SU-DHL-6 (cell line): ENCODE measurements at regions not wholly inside any gene's neighbourhood (a gene's known extent, or its start where the extent isn't known, plus 50 kb on each side); places are given as distances from the start of the nearest gene placed in this dataset.

ENCODE experiments used
- H2AFZ ChIP-seq: fragments of 200-600 bp; sonication (generic); 2 replicates; pipeline ENCODE4 v1.6.1; 2014; ENCODE audit warnings: low read depth, mild to moderate bottlenecking, moderate library complexity, mixed read lengths, antibody characterized with exemption, low read length; ENCODE audit not compliant: severe bottlenecking
- H3F3A ChIP-seq: fragments of 200-600 bp; shearing (Covaris generic); 2 replicates; pipeline ENCODE4 v1.6.0; 2016; ENCODE audit warnings: antibody characterized with exemption, mild to moderate bottlenecking; ENCODE audit not compliant: insufficient read depth
- H3K27ac ChIP-seq: fragments of 200-600 bp; sonication (generic); 2 replicates; pipeline ENCODE4 v1.5.1; 2016; ENCODE audit warnings: low read depth, mild to moderate bottlenecking, low read length, moderate library complexity, mixed read lengths
- H3K27me3 ChIP-seq: fragments of 200-600 bp; sonication (generic), shearing (Covaris generic); 2 replicates; pipeline ENCODE4 v1.6.0; 2014; ENCODE audit warnings: mild to moderate bottlenecking, low read length
- H3K36me3 ChIP-seq: fragments of 200-600 bp; sonication (generic); 2 replicates; pipeline ENCODE4 v1.6.1; 2014; ENCODE audit warnings: mild to moderate bottlenecking, low read length, mixed read lengths
- H3K4me2 ChIP-seq: fragments of 300-600, 200-600 bp; shearing (Covaris generic), sonication (generic); 2 replicates; pipeline ENCODE4 v1.6.0; 2014; ENCODE audit warnings: low read length, low read depth, mild to moderate bottlenecking; ENCODE audit not compliant: poor library complexity, severe bottlenecking
- H3K4me3 ChIP-seq: fragments of 200-600 bp; sonication (generic); 2 replicates; pipeline ENCODE4 v1.5.1; 2014; ENCODE audit warnings: antibody characterized with exemption, low read length, mild to moderate bottlenecking, mixed read lengths; ENCODE audit not compliant: insufficient read depth, poor library complexity, severe bottlenecking
- H3K79me2 ChIP-seq: fragments of 200-600 bp; sonication (generic); 2 replicates; pipeline ENCODE4 v1.6.1; 2014; ENCODE audit warnings: mild to moderate bottlenecking, low read length, moderate library complexity; ENCODE audit not compliant: insufficient read depth
- H3K9ac ChIP-seq: fragments of 200-600 bp; sonication (generic); 2 replicates; pipeline ENCODE4 v1.7.0; 2014; ENCODE audit warnings: mild to moderate bottlenecking, low read length
- H3K9me2 ChIP-seq: fragments of 200-600 bp; sonication (generic); replicated peaks from 2 replicates; pipeline ENCODE4 v1.6.1; 2014; ENCODE audit warnings: low read length; ENCODE audit not compliant: insufficient read depth
- H3K9me3 ChIP-seq: fragments of 200-600 bp; sonication (generic); 2 replicates; pipeline ENCODE4 v1.6.1; 2014; ENCODE audit warnings: low read length, mixed read lengths; ENCODE audit not compliant: insufficient read depth
- H4K20me1 ChIP-seq: fragments of 200-600 bp; sonication (generic); 2 replicates; pipeline ENCODE4 v1.6.1; 2014; ENCODE audit warnings: low read depth, mild to moderate bottlenecking, antibody characterized with exemption, low read length, moderate library complexity, mixed read lengths
- CTCF ChIP-seq: fragments of 200-600 bp; sonication (generic); IDR thresholded peaks from one replicate; pipeline ENCODE4 v1.5.1; 2017; ENCODE audit warnings: antibody characterized with exemption, mild to moderate bottlenecking, low read length, moderate library complexity; ENCODE audit not compliant: insufficient read depth, poor library complexity, severe bottlenecking
- EZH2phosphoT487 ChIP-seq: fragments of 200-600 bp; sonication (generic), shearing (Covaris generic); conservative IDR thresholded peaks from 2 replicates; pipeline ENCODE4 v1.6.1; 2018; ENCODE audit warnings: mild to moderate bottlenecking, antibody characterized with exemption, low read length, moderate library complexity, mixed read lengths

GRCh38 chr18:34352385-34353163, 127.9 kb upstream of the NOL4 start:
- Histone ChIP-seq H3K36me3 (no peaks in the 10 kb centered on the region), H3K9me3 (no peaks in the 10 kb centered on the region), H3K27ac (no peak overlapping the region), H3K4me2 (no peak overlapping the region), H3F3A (no peaks in the 10 kb centered on the region), H3K9ac (no peak overlapping the region), H2AFZ (no peak overlapping the region), H3K27me3 (no peaks in the 10 kb centered on the region), H3K9me2 (no peaks in the 10 kb centered on the region), H4K20me1 (no peaks in the 10 kb centered on the region), H3K79me2 (no peaks in the 10 kb centered on the region), H3K4me3 (no peak overlapping the region)
- no peak for TF ChIP-seq EZH2phosphoT487
- TF ChIP-seq CTCF: no peak

- Histone ChIP-seq H3K27me3 (no peaks in the 10 kb centered on the region), H3K79me2 (no peaks in the 10 kb centered on the region), H3K9me3 (no peaks in the 10 kb centered on the region), H3K4me2 (no peak overlapping the region), H3F3A (no peaks in the 10 kb centered on the region), H4K20me1 (no peaks in the 10 kb centered on the region), H3K9ac (no peak overlapping the region), H3K36me3 (no peaks in the 10 kb centered on the region), H2AFZ (no peak overlapping the region), H3K27ac (no peak overlapping the region), H3K4me3 (no peak overlapping the region), H3K9me2 (no peaks in the 10 kb centered on the region)
- no peak for TF ChIP-seq EZH2phosphoT487
- TF ChIP-seq CTCF: no peak
Measured at GRCh38 chr18:34354351-34354750, 129.6 kb upstream of the NOL4 start.

- Histone ChIP-seq H2AFZ (no peak overlapping the region), H3K9ac (no peak overlapping the region), H3K79me2 (no peaks in the 10 kb centered on the region), H3K36me3 (no peaks in the 10 kb centered on the region), H3F3A (no peaks in the 10 kb centered on the region), H3K9me3 (no peaks in the 10 kb centered on the region), H3K4me2 (no peak overlapping the region), H3K9me2 (no peaks in the 10 kb centered on the region), H4K20me1 (no peaks in the 10 kb centered on the region), H3K27ac (no peak overlapping the region), H3K27me3 (no peaks in the 10 kb centered on the region), H3K4me3 (no peak overlapping the region)
- TF ChIP-seq EZH2phosphoT487: no peak
Measured at GRCh38 chr18:34357944-34358580, 133.3 kb upstream of the NOL4 start.

GRCh38 chr18:34358923-34359322, 134.2 kb upstream of the NOL4 start:
- TF ChIP-seq CTCF (no peak), EZH2phosphoT487 (no peak)
- Histone ChIP-seq H2AFZ (no peak overlapping the region), H3K9me3 (no peaks in the 10 kb centered on the region), H3K27ac (no peak overlapping the region), H3K27me3 (no peaks in the 10 kb centered on the region), H3K4me2 (no peak overlapping the region), H4K20me1 (no peaks in the 10 kb centered on the region), H3K9ac (no peak overlapping the region), H3K9me2 (no peaks in the 10 kb centered on the region), H3K4me3 (no peak overlapping the region), H3K36me3 (no peaks in the 10 kb centered on the region), H3K79me2 (no peaks in the 10 kb centered on the region), H3F3A (no peaks in the 10 kb centered on the region)
